Body of pancreas (tissue), 1 donor: ENCODE measurements at regions not wholly inside any gene's neighbourhood (a gene's known extent, or its start where the extent isn't known, plus 50 kb on each side); places are given as distances from the start of the nearest gene placed in this dataset. TPM values are rescaled to one million over a fixed set of nuclear protein-coding genes. Genes with fewer than 3 reads are reported as not detected.

Experiments
- small RNA-seq: library from RNA; depleted of rRNA; stranded (forward); fragments of <200 nt; gene quantifications from one replicate; pipeline ENCODE3, GENCODE V24; 2016

Small RNA genes in the stretch of these regions (small RNA-seq; reads per million reads assigned to genes)
- gene RF00019 = not detected
- not detected for gene RNU4-63P
